HEK293T (cell line): ENCODE measurements at regions not wholly inside any gene's neighbourhood (a gene's known extent, or its start where the extent isn't known, plus 50 kb on each side); places are given as distances from the start of the nearest gene placed in this dataset.

Source experiments
- BHLHE40 ChIP-seq: fragments of 450-650 bp; IDR thresholded peaks from 2 replicates; pipeline ENCODE4 v1.6.1; 2016; ENCODE audit warnings: mild to moderate bottlenecking, moderate library complexity, borderline replicate concordance
- CTBP1 ChIP-seq: fragments of 450-650 bp; IDR thresholded peaks from 2 replicates; pipeline ENCODE4 v1.6.1; 2016; ENCODE audit warnings: borderline replicate concordance
- FOXK2 ChIP-seq: fragments of 450-650 bp; IDR thresholded peaks from 2 replicates; pipeline ENCODE4 v1.6.1; 2016; ENCODE audit warnings: mild to moderate bottlenecking
- HDGF ChIP-seq: fragments of 450-650 bp; IDR thresholded peaks from 2 replicates; pipeline ENCODE4 v1.6.1; 2017; ENCODE audit warnings: antibody characterized with exemption, borderline replicate concordance
- PKNOX1 ChIP-seq: fragments of 450-650 bp; IDR thresholded peaks from 2 replicates; pipeline ENCODE4 v1.6.1; 2016
- SP1 ChIP-seq: fragments of 450-650 bp; IDR thresholded peaks from 2 replicates; pipeline ENCODE4 v1.6.1; 2017
- SUZ12 ChIP-seq: fragments of 450-650 bp; IDR thresholded peaks from 2 replicates; pipeline ENCODE4 v1.6.1; 2016; ENCODE audit warnings: mild to moderate bottlenecking
- ZNF384 ChIP-seq: fragments of 450-650 bp; IDR thresholded peaks from 2 replicates; pipeline ENCODE4 v1.6.1; 2016

DNA sequence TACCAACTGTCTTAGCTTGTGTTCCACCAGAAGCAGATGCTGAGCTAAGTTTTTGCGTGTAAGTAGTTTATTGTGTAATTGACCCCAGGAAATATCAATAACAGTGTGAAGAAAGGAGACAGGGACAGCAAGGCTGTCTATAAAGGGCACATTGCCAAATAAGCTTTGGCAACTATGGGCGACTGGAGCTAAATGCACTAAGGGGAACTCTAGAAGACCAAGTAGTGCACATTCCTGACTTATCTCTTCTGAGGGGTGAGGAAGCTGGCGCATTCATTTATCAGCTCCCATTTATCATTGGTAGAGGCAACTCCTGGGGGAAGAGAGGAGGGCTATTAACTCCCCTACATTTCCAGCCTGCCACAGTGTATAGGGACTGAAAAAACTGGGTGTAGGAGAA is 135.0 kb downstream of the DLEU7 start:
- TF ChIP-seq SP1 (no peak), BHLHE40 (no peak), FOXK2 (no peak), PKNOX1 (no peak), CTBP1 (no peak), ZNF384 (no peak), SUZ12 (no peak), HDGF (no peak)
